ENCODE measurements at regions not wholly inside any gene's neighbourhood (a gene's known extent, or its start where the extent isn't known, plus 50 kb on each side); places are given as distances from the start of the nearest gene placed in this dataset.

DNA sequence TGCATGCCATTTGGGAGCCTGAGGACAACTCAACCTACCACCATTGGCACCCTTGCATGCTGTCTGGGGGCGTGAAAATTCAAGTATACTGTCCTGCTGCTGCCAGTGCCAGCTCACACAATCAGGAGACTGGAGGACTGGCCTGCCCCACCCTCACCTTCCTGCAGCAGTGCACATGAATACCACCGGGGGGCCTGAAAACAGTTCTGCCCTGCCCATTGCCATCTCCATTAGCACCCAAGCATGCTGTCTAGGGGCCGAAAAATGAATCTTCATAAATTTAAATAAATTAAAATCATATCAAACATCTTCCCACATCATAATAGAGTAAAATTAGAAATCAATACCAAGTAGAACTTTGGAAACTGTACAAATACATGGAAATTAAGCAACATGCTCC lies 322.1 kb upstream of the TMPRSS15 start:
- TF ChIP-seq, protein P1, sequence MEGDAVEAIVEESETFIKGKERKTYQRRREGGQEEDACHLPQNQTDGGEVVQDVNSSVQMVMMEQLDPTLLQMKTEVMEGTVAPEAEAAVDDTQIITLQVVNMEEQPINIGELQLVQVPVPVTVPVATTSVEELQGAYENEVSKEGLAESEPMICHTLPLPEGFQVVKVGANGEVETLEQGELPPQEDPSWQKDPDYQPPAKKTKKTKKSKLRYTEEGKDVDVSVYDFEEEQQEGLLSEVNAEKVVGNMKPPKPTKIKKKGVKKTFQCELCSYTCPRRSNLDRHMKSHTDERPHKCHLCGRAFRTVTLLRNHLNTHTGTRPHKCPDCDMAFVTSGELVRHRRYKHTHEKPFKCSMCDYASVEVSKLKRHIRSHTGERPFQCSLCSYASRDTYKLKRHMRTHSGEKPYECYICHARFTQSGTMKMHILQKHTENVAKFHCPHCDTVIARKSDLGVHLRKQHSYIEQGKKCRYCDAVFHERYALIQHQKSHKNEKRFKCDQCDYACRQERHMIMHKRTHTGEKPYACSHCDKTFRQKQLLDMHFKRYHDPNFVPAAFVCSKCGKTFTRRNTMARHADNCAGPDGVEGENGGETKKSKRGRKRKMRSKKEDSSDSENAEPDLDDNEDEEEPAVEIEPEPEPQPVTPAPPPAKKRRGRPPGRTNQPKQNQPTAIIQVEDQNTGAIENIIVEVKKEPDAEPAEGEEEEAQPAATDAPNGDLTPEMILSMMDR (IDR thresholded peaks at IDR 0.05 in 2 of 3, conservative IDR thresholded peaks at IDR 0.05 in 1 of 3; ENCODE audit: insufficient read depth in 2 of 3, low read depth in 1 of 3, low read length in 3 of 3), result 0 out of 6 replicates have a peak, but pooled peaks of 1 of the 3 experiments have one; percentile 11
- TF ChIP-seq ZFX (CRISPR knock-in tag; IDR thresholded peaks at IDR 0.05), result no peak
- TF ChIP-seq IRF2 (CRISPR knock-in tag; IDR thresholded peaks at IDR 0.05), result no peak
- no peak for TF ChIP-seq PHB (CRISPR knock-in tag; IDR thresholded peaks at IDR 0.05)
- TF ChIP-seq POLR2AphosphoS5 (IDR thresholded peaks at IDR 0.05; ENCODE audit: control insufficient read depth, insufficient read depth, low read depth, low read length), result no peak
- TF ChIP-seq FOXK2 (conservative IDR thresholded peaks at IDR 0.05 in 1 of 2, IDR thresholded peaks at IDR 0.05 in 1 of 2; ENCODE audit: low read depth in 2 of 2), result no peak
- TF ChIP-seq, protein P2, sequence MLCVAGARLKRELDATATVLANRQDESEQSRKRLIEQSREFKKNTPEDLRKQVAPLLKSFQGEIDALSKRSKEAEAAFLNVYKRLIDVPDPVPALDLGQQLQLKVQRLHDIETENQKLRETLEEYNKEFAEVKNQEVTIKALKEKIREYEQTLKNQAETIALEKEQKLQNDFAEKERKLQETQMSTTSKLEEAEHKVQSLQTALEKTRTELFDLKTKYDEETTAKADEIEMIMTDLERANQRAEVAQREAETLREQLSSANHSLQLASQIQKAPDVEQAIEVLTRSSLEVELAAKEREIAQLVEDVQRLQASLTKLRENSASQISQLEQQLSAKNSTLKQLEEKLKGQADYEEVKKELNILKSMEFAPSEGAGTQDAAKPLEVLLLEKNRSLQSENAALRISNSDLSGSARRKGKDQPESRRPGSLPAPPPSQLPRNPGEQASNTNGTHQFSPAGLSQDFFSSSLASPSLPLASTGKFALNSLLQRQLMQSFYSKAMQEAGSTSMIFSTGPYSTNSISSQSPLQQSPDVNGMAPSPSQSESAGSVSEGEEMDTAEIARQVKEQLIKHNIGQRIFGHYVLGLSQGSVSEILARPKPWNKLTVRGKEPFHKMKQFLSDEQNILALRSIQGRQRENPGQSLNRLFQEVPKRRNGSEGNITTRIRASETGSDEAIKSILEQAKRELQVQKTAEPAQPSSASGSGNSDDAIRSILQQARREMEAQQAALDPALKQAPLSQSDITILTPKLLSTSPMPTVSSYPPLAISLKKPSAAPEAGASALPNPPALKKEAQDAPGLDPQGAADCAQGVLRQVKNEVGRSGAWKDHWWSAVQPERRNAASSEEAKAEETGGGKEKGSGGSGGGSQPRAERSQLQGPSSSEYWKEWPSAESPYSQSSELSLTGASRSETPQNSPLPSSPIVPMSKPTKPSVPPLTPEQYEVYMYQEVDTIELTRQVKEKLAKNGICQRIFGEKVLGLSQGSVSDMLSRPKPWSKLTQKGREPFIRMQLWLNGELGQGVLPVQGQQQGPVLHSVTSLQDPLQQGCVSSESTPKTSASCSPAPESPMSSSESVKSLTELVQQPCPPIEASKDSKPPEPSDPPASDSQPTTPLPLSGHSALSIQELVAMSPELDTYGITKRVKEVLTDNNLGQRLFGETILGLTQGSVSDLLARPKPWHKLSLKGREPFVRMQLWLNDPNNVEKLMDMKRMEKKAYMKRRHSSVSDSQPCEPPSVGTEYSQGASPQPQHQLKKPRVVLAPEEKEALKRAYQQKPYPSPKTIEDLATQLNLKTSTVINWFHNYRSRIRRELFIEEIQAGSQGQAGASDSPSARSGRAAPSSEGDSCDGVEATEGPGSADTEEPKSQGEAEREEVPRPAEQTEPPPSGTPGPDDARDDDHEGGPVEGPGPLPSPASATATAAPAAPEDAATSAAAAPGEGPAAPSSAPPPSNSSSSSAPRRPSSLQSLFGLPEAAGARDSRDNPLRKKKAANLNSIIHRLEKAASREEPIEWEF (CRISPR knock-in tag; IDR thresholded peaks at IDR 0.05), result no peak
- TF ChIP-seq CHCHD3 (CRISPR knock-in tag; IDR thresholded peaks at IDR 0.05), result no peak
- TF ChIP-seq PML (IDR thresholded peaks at IDR 0.05; ENCODE audit: low read length), result no peak
- TF ChIP-seq, protein P3, sequence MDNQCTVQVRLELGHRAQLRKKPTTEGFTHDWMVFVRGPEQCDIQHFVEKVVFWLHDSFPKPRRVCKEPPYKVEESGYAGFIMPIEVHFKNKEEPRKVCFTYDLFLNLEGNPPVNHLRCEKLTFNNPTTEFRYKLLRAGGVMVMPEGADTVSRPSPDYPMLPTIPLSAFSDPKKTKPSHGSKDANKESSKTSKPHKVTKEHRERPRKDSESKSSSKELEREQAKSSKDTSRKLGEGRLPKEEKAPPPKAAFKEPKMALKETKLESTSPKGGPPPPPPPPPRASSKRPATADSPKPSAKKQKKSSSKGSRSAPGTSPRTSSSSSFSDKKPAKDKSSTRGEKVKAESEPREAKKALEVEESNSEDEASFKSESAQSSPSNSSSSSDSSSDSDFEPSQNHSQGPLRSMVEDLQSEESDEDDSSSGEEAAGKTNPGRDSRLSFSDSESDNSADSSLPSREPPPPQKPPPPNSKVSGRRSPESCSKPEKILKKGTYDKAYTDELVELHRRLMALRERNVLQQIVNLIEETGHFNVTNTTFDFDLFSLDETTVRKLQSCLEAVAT (IDR thresholded peaks at IDR 0.05), result no peak

Data from K562 (cell line).